ENCODE measurements at regions not wholly inside any gene's neighbourhood (a gene's known extent, or its start where the extent isn't known, plus 50 kb on each side); places are given as distances from the start of the nearest gene placed in this dataset.

DNA sequence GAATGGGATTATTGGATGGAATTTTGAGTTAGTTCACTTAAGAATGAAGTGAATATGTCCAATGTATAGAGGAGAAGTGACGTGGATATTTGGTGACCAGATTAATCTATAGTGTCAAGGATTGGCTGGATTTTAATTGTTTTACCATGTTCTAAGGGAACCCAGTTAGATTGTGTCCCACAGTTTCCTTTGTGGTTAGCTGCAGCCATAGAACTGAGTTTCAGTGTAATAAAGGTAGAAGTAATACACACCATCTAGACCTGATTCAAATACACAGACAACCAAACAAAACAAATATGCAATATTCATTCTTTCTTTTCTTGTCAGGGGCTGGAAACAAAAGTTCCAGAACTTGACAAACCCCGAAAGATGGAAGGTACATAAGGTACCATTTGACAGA is 88.0 kb upstream of the RGS18 start:
- no peaks in the 10 kb centered on the region for H3K4me1 ChIP-seq (ENCODE audit: insufficient read depth, low read length)
- WGBS = 95% methylated on average over 2 of the region's 2 CpGs
- no peak overlapping the region for H3K27ac ChIP-seq (ENCODE audit: low read depth, low read length)
- H3K36me3 ChIP-seq (ENCODE audit: insufficient read depth, low read length) = no peaks in the 10 kb centered on the region
- H3K27me3 ChIP-seq (ENCODE audit: insufficient read depth, low read length) = no peaks in the 10 kb centered on the region
- H3K9me3 ChIP-seq (ENCODE audit: insufficient read depth, low read depth, low read length) = no peaks in the 10 kb centered on the region
- no peak overlapping the region for H3K4me3 ChIP-seq (ENCODE audit: low read length)
- no peak overlapping the region for H3K9ac ChIP-seq (ENCODE audit: low read depth, low read length)

DNA sequence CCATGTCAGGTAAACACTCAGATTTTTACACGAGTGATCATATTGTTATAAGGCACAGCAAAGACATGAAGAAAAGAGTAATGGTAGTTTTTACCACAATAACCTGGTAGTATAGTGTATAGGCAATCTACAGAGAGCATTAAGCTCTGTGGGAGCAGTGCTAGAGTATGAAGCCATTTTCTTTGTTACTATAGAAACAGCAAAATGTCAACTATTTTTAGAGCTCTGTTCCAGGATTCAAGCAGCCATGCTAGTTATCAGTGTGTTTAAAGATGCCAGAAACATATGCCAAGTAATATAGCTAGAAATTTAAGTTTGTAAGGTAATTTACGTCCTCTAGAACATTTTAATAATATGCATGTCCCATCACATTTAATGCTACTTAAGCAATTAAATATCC is 77.6 kb upstream of the RGS18 start:
- Histone ChIP-seq H3K36me3 (ENCODE audit: insufficient read depth, low read length) (no peaks in the 10 kb centered on the region), H3K9ac (ENCODE audit: low read depth, low read length) (no peak overlapping the region), H3K4me3 (ENCODE audit: low read length) (no peak overlapping the region), H3K27ac (ENCODE audit: low read depth, low read length) (no peak overlapping the region), H3K4me1 (ENCODE audit: insufficient read depth, low read length) (no peaks in the 10 kb centered on the region), H3K27me3 (ENCODE audit: insufficient read depth, low read length) (no peaks in the 10 kb centered on the region), H3K9me3 (ENCODE audit: insufficient read depth, low read depth, low read length) (no peaks in the 10 kb centered on the region)
- WGBS = 95% methylated on average over 1 of the region's 2 CpGs

DNA sequence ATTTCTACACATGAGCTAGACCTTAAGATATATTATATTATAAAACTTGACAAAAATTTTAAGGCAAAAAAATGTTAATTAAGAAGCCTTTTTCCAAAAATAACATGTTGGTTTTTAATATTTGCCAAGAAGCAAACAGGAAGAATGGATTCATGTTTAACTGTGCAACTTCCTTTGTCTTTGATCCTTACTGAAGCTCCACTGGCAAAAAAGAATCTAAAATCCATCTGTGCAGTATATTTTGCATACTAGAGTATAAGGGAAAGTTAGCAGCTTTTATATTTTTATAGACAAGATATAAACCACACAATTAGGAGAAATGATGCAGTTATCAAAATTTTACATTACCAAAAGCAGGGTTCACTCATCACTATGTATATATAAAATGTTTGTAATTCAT is 76.9 kb upstream of the RGS18 start:
- Histone ChIP-seq H3K4me1 (ENCODE audit: insufficient read depth, low read length) (no peaks in the 10 kb centered on the region), H3K36me3 (ENCODE audit: insufficient read depth, low read length) (no peaks in the 10 kb centered on the region), H3K27ac (ENCODE audit: low read depth, low read length) (no peak overlapping the region), H3K4me3 (ENCODE audit: low read length) (no peak overlapping the region), H3K9me3 (ENCODE audit: insufficient read depth, low read depth, low read length) (no peaks in the 10 kb centered on the region), H3K27me3 (ENCODE audit: insufficient read depth, low read length) (no peaks in the 10 kb centered on the region), H3K9ac (ENCODE audit: low read depth, low read length) (no peak overlapping the region)

DNA sequence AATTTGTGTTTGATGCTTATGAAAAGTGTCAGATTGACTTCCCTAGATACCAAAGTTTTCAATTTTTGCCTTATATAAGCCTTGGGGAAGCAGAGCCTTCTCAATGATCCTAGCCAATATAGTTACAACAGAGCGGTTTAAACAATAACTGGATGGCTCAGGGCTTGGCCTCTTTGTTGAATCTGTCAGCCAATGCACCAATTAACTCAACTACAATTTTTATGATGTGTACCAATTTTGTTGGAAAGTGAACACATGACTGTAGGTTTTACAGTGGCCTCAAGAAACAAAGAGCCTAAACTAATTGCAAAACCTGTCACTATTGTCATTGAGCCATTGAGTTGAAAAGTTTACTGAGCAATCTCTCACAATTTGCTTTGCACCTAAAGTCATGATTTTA is 71.6 kb upstream of the RGS18 start:
- whole genome bisulfite sequencing = 86% methylated on average over 1 of the region's 1 CpG

DNA sequence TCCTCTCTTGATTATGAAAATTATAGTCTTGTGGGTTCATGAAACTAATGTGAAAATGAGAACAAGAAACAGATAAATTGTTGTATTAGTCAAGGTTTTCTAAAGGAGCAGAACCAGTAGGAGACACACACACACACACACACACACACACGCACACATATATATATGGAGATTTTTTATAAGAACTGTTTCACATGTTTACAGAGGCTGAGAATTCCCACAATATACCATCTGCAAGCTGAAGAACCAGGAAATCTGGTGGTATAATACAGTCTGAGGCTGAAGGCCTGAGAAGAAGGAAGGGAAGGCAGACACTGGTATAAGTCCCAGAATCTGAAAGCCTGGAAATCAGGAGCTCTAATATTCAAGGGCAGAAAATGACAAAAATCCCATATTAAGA is 70.9 kb upstream of the RGS18 start:
- H3K27me3 ChIP-seq (ENCODE audit: insufficient read depth, low read length) = no peaks in the 10 kb centered on the region
- no CpG with 5 or more reads among the region's 1 CpG for WGBS
- no peaks in the 10 kb centered on the region for H3K9me3 ChIP-seq (ENCODE audit: insufficient read depth, low read depth, low read length)
- no peak overlapping the region for H3K9ac ChIP-seq (ENCODE audit: low read depth, low read length)
- no peaks in the 10 kb centered on the region for H3K4me1 ChIP-seq (ENCODE audit: insufficient read depth, low read length)
- no peak overlapping the region for H3K4me3 ChIP-seq (ENCODE audit: low read length)
- no peaks in the 10 kb centered on the region for H3K36me3 ChIP-seq (ENCODE audit: insufficient read depth, low read length)
- H3K27ac ChIP-seq (ENCODE audit: low read depth, low read length) = no peak overlapping the region

More for the DNA sequence above, 71.6 kb upstream of the RGS18 start:
- Histone ChIP-seq H3K27ac (ENCODE audit: low read depth, low read length) (no peak overlapping the region), H3K9ac (ENCODE audit: low read depth, low read length) (no peak overlapping the region), H3K4me1 (ENCODE audit: insufficient read depth, low read length) (no peaks in the 10 kb centered on the region), H3K4me3 (ENCODE audit: low read length) (no peak overlapping the region), H3K9me3 (ENCODE audit: insufficient read depth, low read depth, low read length) (no peaks in the 10 kb centered on the region), H3K36me3 (ENCODE audit: insufficient read depth, low read length) (no peaks in the 10 kb centered on the region), H3K27me3 (ENCODE audit: insufficient read depth, low read length) (no peaks in the 10 kb centered on the region)

DNA sequence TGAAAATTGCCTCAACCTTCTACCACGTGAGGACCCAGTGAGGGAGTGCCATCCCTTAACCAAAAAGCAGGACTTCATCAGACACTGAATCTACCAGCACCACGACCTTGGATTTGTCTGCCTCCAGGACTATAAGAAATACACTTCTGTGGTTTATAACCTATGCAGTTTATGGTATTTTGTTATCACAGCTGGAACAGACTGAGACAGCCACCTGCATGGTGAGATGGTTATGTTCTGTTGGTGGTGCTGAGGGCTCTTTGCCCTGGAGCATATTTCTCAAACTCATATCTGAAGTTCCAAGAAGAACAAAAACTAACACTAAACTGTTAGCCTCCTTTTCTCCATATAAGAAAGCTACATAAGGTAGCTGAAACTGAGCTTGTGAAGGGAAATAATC is 69.8 kb upstream of the RGS18 start:
- no peaks in the 10 kb centered on the region for H3K27me3 ChIP-seq (ENCODE audit: insufficient read depth, low read length)
- 68% methylated on average over 2 of the region's 2 CpGs for WGBS
- H3K36me3 ChIP-seq (ENCODE audit: insufficient read depth, low read length) = no peaks in the 10 kb centered on the region
- H3K4me1 ChIP-seq (ENCODE audit: insufficient read depth, low read length) = no peaks in the 10 kb centered on the region
- no peak overlapping the region for H3K27ac ChIP-seq (ENCODE audit: low read depth, low read length)
- H3K9me3 ChIP-seq (ENCODE audit: insufficient read depth, low read depth, low read length) = no peaks in the 10 kb centered on the region
- no peak overlapping the region for H3K9ac ChIP-seq (ENCODE audit: low read depth, low read length)
- no peak overlapping the region for H3K4me3 ChIP-seq (ENCODE audit: low read length)

DNA sequence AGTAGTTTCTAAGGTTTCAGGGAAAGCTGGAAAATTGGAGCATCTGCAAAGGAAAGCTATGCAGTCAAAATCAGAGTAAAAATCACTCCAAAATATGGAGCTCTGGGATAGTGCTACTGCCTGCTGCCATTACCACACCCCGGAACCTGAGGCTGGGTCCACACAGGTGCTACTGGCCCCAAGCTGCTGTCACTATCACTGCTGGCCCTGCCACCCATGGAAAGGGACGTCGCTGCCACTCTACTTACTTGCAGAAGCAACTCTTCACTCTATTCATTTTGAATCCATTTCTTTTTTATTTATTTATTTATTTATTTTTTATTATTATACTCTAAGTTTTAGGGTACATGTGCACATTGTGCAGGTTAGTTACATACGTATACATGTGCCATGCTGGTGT is 60.3 kb upstream of the RGS18 start:
- H3K9ac ChIP-seq (ENCODE audit: low read depth, low read length) = no peak overlapping the region
- WGBS = 95% methylated on average over 3 of the region's 4 CpGs
- no peak overlapping the region for H3K4me3 ChIP-seq (ENCODE audit: low read length)
- no peaks in the 10 kb centered on the region for H3K36me3 ChIP-seq (ENCODE audit: insufficient read depth, low read length)
- no peak overlapping the region for H3K27ac ChIP-seq (ENCODE audit: low read depth, low read length)
- H3K9me3 ChIP-seq (ENCODE audit: insufficient read depth, low read depth, low read length) = no peaks in the 10 kb centered on the region
- H3K27me3 ChIP-seq (ENCODE audit: insufficient read depth, low read length) = peaks cover 9% of the 10 kb centered on the region; the same call in 1 of the 2 replicates
- no peaks in the 10 kb centered on the region for H3K4me1 ChIP-seq (ENCODE audit: insufficient read depth, low read length)

DNA sequence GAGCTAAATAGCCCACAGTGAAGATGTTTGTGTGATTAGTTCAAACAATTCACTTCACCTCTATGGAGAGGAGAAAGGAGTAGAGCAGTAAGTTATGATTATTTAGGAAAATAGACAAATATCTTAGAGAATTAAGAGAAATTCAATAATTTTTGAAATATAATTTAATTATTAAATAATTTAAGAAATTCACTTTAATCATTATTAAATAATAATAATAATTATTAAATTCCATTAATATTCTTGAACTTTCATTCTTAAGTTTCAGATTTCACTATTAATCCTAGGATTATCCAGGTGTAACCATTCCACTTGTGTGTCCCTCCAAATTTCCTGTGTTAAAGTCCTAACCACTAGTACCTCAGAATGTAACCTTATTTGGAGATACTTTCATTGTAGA is 58.9 kb upstream of the RGS18 start:
- Histone ChIP-seq H3K9me3 (ENCODE audit: insufficient read depth, low read depth, low read length) (no peaks in the 10 kb centered on the region), H3K27me3 (ENCODE audit: insufficient read depth, low read length) (peaks cover 9% of the 10 kb centered on the region; the same call in 1 of the 2 replicates), H3K9ac (ENCODE audit: low read depth, low read length) (no peak overlapping the region), H3K4me3 (ENCODE audit: low read length) (no peak overlapping the region), H3K4me1 (ENCODE audit: insufficient read depth, low read length) (no peaks in the 10 kb centered on the region), H3K36me3 (ENCODE audit: insufficient read depth, low read length) (no peaks in the 10 kb centered on the region), H3K27ac (ENCODE audit: low read depth, low read length) (no peak overlapping the region)

DNA sequence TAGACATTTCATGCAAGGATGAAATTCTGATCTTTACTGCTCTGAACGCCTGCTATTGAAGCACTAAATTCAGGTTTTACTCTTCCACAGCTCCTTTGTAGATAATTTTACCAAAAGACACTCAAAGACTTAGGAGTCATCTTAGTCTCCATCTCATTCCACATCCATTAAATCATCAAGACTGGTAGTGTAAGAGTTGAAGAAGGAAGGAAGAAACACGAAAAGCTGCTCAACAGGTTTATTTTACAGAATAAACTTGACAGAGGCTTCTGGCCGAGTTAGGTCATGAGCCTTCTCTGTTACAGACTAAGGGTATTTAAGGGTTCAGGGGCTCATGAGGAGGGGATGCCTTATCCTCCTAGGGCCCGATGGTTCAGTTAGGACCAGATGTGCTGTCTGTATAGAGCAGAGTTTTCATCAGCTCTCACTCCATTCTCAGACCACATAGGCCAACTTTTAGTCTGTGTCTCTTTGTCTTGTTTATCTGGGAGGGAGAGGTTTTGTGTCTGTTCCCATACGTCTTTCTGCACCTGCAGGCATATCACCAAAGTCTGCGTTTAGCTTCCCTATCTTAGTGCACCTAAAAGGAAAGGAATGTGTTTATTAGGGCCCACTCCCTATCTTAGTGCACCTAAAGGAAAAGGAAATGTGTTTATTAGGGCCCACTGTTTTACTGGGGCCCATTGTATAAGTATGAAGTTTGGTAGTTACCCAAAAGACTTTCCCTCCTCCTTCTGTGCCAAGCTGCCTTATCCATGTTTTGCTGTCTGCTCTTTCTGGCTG is 57.4 kb upstream of the RGS18 start:
- no peaks in the 10 kb centered on the region for H3K9me3 ChIP-seq (ENCODE audit: insufficient read depth, low read depth, low read length)
- no peak overlapping the region for H3K27ac ChIP-seq (ENCODE audit: low read depth, low read length)
- H3K36me3 ChIP-seq (ENCODE audit: insufficient read depth, low read length) = no peaks in the 10 kb centered on the region
- 92% methylated on average over 6 of the region's 6 CpGs for WGBS
- H3K27me3 ChIP-seq (ENCODE audit: insufficient read depth, low read length) = peaks cover 9% of the 10 kb centered on the region; the same call in 1 of the 2 replicates
- no peak overlapping the region for H3K4me3 ChIP-seq (ENCODE audit: low read length)
- H3K9ac ChIP-seq (ENCODE audit: low read depth, low read length) = no peak overlapping the region
- no peaks in the 10 kb centered on the region for H3K4me1 ChIP-seq (ENCODE audit: insufficient read depth, low read length)

DNA sequence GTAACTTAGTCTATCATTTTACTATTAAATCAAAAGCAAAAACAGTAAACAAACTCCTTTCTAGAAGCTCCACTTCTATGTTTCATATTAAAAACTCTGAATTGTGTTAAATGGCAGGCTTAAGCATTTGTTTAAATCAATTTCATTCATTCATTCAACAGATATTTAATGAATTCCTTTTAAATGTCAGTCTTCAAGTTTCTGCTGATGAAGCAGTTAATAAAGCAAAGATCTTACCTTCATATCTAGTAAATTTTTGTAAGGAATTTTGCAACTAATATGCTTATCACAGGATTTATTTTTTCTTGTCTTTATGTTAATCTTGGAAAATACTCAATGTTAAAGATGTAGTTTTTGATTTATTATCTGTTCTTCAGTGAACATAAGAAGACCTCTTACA is 54.1 kb upstream of the RGS18 start:
- Histone ChIP-seq H3K9me3 (ENCODE audit: insufficient read depth, low read depth, low read length) (no peaks in the 10 kb centered on the region), H3K36me3 (ENCODE audit: insufficient read depth, low read length) (no peaks in the 10 kb centered on the region), H3K27me3 (ENCODE audit: insufficient read depth, low read length) (peaks cover 9% of the 10 kb centered on the region; the same call in 1 of the 2 replicates), H3K9ac (ENCODE audit: low read depth, low read length) (no peak overlapping the region), H3K27ac (ENCODE audit: low read depth, low read length) (no peak overlapping the region), H3K4me1 (ENCODE audit: insufficient read depth, low read length) (no peaks in the 10 kb centered on the region), H3K4me3 (ENCODE audit: low read length) (no peak overlapping the region)

DNA sequence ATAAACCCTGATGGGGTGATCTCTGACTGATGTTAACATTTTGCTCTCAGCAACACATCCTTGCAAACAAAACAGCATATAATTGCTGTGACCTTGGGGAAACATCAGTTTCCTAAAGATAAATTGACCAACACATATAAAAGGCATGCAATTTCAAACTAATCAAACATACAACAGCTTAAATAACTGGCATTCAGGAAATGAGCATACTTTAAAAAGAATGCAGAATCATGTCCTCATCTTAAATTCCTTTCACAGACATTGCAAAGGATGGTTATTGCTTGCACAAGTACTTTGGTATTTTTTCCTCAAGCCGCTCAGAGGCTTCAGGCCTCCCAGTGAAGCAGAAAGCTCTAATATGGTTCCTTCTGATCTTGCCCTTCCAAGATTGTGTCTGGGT is 53.4 kb upstream of the RGS18 start:
- no peak overlapping the region for H3K27ac ChIP-seq (ENCODE audit: low read depth, low read length)
- no peaks in the 10 kb centered on the region for H3K9me3 ChIP-seq (ENCODE audit: insufficient read depth, low read depth, low read length)
- H3K9ac ChIP-seq (ENCODE audit: low read depth, low read length) = no peak overlapping the region
- no peak overlapping the region for H3K4me3 ChIP-seq (ENCODE audit: low read length)
- WGBS = 90% methylated on average over 1 of the region's 1 CpG
- H3K27me3 ChIP-seq (ENCODE audit: insufficient read depth, low read length) = peaks cover 6% of the 10 kb centered on the region; the same call in 1 of the 2 replicates
- no peaks in the 10 kb centered on the region for H3K36me3 ChIP-seq (ENCODE audit: insufficient read depth, low read length)
- H3K4me1 ChIP-seq (ENCODE audit: insufficient read depth, low read length) = no peaks in the 10 kb centered on the region

DNA sequence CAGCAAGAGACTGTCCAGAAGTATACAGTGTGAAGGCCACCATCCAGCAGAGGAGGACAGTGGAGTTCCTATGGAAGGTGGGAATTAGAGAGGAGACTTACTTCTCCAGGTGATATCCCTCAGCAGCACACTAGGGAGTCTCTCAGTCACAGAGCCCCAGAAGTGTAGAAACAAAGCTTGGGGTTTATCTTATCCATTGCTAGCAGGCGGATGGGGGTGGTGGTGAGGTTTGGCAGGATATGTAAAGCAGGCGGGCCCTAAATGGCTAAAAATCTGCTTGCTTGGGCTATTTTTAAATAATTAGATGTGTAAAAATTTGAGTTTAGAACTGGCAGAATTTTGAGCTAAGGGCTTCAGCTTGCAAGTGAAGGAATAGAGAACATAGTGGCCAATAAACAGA is 50.1 kb upstream of the RGS18 start:
- no peaks in the 10 kb centered on the region for H3K36me3 ChIP-seq (ENCODE audit: insufficient read depth, low read length)
- no peaks in the 10 kb centered on the region for H3K27me3 ChIP-seq (ENCODE audit: insufficient read depth, low read length)
- no peak overlapping the region for H3K27ac ChIP-seq (ENCODE audit: low read depth, low read length)
- no peaks in the 10 kb centered on the region for H3K4me1 ChIP-seq (ENCODE audit: insufficient read depth, low read length)
- 92% methylated on average over 2 of the region's 2 CpGs for WGBS
- H3K4me3 ChIP-seq (ENCODE audit: low read length) = no peak overlapping the region
- H3K9ac ChIP-seq (ENCODE audit: low read depth, low read length) = no peak overlapping the region
- no peaks in the 10 kb centered on the region for H3K9me3 ChIP-seq (ENCODE audit: insufficient read depth, low read depth, low read length)

Data from HUES64 (cell line).